ENCODE measurements at regions not wholly inside any gene's neighbourhood (a gene's known extent, or its start where the extent isn't known, plus 50 kb on each side); places are given as distances from the start of the nearest gene placed in this dataset.

DNA sequence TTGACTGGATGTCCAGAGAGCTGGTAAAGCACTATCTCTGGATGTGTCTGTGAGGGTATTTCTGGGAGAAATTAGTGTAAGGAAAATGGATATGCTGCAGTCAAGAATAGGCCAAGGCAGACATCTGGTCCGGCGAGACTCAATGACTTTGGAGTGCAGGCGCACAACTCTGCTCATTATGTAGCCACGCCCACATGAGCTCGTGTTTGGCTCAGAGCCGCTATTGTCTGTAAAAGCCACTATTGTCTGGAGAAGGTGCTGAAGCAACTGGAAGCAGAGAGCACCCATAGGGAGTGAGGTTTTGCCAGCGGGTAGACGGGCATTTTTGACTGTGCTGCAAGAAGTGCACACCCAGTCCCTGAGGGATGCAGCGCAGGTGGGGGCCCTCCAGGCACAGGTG, 305.0 kb upstream of the POU3F2 start:
- in situ Hi-C loops (cut with HindIII; ENCODE audit: low sequenced_read_pairs) = no loop called here

DNA sequence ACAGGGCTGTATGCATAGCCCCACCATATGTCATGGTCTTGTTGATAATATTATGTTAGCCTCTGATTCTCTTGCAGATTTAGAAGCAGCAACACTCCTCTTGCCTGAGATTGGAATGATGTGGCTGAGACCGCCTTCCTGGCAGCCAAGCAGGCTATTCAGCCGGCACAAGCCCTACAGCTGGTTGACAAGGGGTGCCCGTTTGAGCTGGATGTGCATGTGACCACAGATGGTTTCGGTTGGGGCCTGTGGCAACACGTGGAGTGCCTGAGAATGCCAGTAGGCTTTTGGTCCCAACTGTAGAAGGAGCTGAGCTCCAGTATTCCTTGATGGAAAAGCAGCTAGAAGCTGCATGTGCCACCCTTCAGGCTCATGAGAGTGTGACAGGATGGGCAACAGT, 303.6 kb upstream of the POU3F2 start:
- DNase-seq (ENCODE audit: low spot score) = no peak
- in situ Hi-C loops (cut with HindIII; ENCODE audit: low sequenced_read_pairs) = no loop called here

More for the DNA sequence above, 305.0 kb upstream of the POU3F2 start:
- DNase-seq (ENCODE audit: low spot score) = no peak

DNA sequence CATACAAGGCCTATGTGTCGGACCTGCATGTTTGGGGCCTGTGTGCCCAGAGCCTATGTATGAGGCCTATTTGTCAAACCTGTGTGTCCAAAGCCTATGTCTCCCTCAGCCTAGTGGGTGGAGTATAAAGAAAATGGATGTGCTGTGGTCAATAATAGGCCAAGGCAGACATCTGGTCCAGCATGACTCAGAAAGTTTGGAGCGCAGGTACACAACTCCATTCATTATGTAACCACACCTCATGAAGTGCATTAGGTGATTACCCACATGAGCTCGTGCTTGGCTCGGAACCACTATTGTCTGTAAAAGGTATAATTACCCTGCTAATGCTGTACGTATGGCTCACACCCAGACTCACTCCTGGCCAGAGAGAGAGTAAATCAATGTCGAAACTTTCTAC, 302.4 kb upstream of the POU3F2 start:
- in situ Hi-C loops (cut with HindIII; ENCODE audit: low sequenced_read_pairs) = no loop called here

DNA sequence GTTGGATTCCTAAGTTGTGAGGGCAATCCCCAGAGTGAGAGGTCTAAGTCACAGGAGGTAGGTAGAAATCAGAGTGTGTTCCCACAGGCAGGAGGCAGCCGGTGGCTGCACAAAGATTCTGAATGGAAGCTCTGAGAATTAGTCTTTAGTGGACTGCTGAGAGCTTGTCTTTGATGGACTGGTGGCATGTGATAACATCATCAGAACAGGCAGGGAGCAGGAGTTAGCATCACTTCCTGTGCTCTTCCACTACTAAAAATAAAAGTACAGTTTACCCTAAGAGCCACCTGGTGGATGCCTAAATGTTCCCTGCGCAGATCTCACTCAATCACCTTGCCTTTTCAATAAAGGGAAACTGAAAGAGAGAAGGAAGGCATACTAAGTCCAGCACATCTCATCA, 294.6 kb upstream of the POU3F2 start:
- no peak for DNase-seq (ENCODE audit: low spot score)
- in situ Hi-C loops (cut with HindIII; ENCODE audit: low sequenced_read_pairs) = no loop called here

More for the DNA sequence above, 302.4 kb upstream of the POU3F2 start:
- no peak for DNase-seq (ENCODE audit: low spot score)

DNA sequence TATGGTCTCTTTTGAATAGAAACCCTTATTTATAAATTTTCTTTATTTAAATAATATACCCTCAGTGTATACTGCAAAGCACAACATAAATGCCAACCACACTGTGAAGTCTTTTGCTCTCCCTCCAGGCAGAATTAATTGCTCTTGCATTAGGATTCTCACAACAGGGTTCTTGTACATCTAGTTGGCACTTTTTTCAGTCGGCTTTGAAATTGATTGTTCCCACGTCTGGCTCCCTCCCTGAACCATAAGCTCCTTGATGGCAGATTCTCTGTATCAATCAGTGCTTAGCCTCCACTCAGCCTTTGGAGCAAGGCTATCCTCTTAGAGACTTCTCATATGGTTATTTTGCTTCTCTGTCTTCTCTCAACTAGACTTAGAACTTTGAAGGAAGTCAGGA, 288.0 kb upstream of the POU3F2 start:
- in situ Hi-C loops (cut with HindIII; ENCODE audit: low sequenced_read_pairs) = no loop called here

DNA sequence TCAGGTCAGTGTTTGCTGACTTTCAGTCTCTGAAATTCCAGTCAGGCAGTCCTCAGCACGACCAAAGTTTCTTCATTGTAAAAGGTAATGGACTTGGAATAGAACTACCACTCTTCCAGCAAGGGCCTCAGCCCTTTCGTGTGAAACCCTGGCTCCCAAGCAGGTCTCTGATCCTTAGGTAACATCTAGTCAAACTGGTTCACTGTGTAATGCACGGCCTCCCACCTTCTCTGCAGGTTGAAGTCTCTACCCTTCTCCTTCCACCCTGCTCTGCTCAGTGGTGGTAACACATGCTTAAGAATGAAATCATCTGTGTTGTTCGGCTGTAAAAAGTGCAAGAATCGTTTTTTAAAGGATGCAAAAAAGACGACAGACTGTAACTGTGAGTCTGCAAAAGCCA, 287.2 kb upstream of the POU3F2 start:
- in situ Hi-C loops (cut with HindIII; ENCODE audit: low sequenced_read_pairs) = no loop called here
- no peak for DNase-seq (ENCODE audit: low spot score)

More for the DNA sequence above, 288.0 kb upstream of the POU3F2 start:
- DNase-seq (ENCODE audit: low spot score) = no peak

DNA sequence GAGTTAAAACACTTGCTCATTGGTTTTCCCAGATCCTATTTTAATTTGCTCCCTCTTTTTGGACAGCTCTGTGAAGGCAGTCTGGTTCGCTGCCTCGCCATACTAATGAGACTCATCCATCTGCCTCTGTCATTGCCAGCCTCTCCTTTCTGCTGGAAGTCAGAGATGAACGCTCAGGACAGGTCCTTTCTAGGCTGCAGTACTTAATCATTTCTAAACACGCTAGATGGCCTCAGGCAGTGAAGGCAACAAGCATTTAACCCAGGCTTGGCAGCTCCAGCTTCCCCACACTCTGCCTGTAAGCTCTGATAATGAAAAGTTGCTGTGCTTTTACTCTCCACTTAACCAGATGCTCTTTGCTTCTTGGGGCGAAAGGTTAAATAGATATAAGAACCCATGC, 286.7 kb upstream of the POU3F2 start:
- no peak for DNase-seq (ENCODE audit: low spot score)
- in situ Hi-C loops (cut with HindIII; ENCODE audit: low sequenced_read_pairs) = no loop called here

DNA sequence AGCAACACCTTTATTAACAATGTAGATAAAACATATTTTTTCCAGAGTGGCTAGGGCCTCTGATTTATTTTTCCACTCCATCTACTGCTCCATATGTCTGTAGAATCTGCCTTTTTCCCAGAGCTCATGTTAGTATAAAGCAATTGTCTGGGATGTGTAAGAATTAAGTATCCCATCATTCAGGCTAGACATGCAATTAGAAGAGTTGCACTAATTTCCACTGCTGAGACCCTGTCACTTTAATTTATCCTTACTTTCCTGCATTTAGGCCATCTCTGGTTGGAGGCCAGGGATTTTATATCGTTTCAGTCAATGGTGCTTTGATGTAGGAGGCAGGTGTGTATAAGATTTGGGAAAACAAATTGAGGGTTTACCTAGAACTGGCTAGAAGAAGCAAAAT, 286.1 kb upstream of the POU3F2 start:
- no peak for DNase-seq (ENCODE audit: low spot score)
- in situ Hi-C loops (cut with HindIII; ENCODE audit: low sequenced_read_pairs) = no loop called here

DNA sequence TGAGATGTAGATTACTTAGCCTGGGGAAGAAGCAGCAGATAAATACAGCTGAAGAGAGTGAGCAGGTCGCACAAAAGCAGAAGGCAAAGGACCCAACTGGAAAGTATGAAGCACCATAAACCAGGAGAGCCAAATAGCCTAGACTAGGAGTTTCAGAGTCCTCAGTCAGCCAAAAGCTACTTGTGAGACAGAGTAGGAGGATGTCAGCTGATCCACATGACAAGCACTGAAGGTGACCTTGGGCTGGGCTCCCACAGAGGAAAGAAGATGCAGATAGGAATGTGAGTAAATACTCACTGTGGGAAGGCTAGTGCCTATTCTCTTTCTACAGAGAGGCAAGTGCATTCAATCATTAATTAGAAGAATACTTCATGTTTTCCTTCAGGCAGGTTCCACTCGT, 274.0 kb upstream of the POU3F2 start:
- no peak for DNase-seq (ENCODE audit: low spot score)
- in situ Hi-C loops (cut with HindIII; ENCODE audit: low sequenced_read_pairs) = no loop called here

DNA sequence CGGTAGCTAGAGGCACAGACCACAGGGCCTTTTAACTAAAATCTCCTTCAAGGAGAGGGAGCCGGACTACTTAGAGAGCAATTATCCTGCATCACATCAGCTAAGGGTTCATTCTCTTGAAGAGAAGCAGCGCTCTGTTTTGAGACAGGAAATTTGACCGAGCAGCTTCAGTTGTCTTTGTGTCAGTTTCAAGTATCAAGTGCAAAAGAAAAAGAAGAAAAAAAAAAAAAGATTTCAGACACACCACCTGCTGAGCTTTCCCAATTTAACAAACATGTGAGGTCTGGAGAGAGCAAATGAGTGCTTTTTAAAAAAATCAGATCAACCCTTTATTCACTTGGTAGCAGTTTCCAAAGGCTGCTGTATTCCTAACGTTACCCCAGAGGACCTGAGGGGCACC, 273.5 kb upstream of the POU3F2 start:
- in situ Hi-C loops (cut with HindIII; ENCODE audit: low sequenced_read_pairs) = no loop called here
- no peak for DNase-seq (ENCODE audit: low spot score)

DNA sequence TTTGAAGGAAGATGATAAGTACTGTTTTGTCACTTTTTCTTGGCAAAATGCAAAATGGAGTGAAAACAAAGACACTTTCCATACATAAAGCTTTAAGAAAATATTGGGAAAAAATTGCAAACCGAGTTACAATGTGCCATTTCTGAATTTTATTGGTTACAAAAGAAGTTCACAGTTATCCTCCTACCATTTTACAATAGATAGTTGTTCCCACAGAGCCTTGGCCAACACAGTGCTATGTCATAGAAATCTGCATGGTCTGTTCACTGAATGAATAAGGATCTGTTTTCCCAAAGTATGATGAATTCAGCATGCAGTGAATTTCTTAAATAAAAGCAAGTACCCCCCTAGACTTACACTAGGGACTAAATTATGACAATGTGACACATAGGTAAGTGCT, 268.2 kb upstream of the POU3F2 start:
- DNase-seq (ENCODE audit: low spot score) = no peak
- in situ Hi-C loops (cut with HindIII; ENCODE audit: low sequenced_read_pairs) = no loop called here

DNA sequence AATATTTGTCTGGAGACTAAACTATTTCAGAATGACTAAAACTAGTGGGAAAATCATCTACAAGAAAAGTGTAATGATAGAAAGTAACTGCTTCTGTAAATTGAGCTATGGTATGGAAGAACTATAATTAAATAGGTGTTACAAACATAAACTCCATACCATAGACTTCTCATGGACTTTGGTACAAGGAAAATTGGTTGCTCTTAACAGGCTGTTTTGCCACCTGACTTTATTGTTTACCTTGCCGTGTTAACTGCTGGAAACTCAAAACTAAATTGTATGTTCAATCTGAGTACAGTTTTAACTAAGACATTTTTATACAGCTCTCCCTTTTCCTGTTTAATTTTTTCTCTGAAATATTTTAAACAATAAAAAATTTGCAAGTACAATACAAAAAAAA, 261.8 kb upstream of the POU3F2 start:
- in situ Hi-C loops (cut with HindIII; ENCODE audit: low sequenced_read_pairs) = no loop called here
- DNase-seq (ENCODE audit: low spot score) = no peak

DNA sequence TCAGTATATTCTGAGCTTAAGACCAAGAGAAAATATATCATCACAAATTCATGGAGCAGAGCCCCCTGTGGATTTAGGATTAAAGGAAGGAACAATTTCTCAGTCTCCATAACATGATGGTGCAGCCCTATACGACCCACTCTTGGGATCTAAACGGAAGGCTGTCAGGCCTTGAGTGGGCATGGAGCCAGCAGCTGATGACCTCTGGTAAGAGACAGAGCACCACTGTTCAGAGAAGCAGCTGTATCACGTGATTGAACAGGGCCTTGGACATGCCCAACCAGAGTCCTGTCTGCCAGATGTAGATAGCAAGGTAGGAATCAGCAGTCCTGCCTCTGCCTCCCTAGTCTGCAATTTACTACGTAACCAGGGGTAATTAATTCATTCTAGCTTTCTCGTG, 259.4 kb upstream of the POU3F2 start:
- in situ Hi-C loops (cut with HindIII; ENCODE audit: low sequenced_read_pairs) = no loop called here
- no peak for DNase-seq (ENCODE audit: low spot score)

DNA sequence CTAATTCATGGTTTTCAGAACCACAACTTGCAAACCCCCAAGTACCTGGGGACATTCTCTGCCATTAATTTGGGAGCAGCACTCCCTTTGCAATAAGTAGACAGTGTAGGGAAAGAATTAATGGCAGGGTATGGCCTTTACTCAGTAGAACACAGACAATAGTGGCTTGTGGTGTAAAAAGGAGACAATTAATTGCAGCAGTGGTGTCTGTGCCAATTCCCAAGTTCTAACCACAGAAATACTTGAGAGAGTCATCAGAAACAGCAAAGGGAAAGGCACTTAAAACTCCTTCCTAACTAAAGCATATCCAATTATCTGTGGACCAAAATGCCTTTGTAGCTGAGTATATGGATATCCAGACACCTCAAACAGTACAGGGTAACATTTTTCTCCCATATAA, 257.6 kb upstream of the POU3F2 start:
- no peak for DNase-seq (ENCODE audit: low spot score)
- in situ Hi-C loops (cut with HindIII; ENCODE audit: low sequenced_read_pairs) = no loop called here

DNA sequence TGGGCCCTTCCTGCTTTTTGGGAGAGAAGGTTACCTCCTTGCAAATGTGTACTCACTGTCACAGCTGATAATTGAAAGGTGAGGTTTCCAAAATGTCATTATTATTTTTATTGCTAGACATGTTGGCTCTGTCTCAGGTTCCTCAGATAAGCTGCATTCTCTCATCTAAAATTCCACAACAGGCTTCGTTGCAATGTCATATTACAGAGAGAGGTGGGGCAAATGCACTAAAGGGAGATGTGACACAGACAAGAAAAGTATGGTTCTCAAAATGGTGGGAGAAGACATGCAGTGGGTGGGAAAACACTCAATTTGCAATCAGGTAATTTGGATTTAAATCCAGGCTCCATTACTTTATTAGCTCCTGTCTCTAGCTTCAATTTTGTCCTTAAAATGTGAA, 256.4 kb upstream of the POU3F2 start:
- in situ Hi-C loops (cut with HindIII; ENCODE audit: low sequenced_read_pairs) = no loop called here
- no peak for DNase-seq (ENCODE audit: low spot score)

DNA sequence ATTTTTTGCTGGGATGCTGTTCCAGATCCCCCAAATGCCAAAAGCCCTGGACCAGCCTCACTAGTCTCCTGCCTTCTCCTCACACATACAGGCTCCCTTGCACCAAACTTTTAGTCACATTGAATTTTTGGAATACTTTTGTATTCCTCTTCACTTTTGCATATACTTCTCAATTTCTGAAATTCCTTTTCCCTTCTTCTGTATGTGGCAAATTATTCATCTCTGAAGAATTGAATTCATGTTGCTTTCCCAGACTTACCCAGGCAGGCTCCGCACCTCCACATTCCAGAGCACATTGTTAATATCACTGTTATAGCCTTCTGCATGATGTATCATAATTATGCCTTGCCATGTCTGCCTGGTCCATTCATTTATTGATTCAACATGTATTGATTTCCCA, 255.3 kb upstream of the POU3F2 start:
- in situ Hi-C loops (cut with HindIII; ENCODE audit: low sequenced_read_pairs) = no loop called here

DNA sequence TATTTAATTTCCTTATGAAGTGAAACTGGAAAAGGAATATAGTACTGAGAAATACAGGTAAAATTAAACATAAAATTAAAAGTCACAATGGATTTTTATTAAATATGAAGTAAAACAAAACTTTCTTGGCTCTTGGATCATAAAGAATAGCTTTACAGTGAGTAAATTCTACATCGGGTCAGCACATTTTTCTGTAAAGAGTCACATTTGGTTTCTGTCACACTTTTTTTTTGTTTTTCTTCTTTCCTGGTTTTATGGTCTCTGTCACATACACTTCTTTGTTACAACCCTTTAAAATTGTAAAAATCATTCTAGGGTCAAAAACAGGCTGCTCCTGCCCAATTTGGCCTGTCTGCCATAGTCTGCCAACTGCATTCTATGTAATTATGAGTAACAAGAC, 254.4 kb upstream of the POU3F2 start:
- DNase-seq (ENCODE audit: low spot score) = no peak
- in situ Hi-C loops (cut with HindIII; ENCODE audit: low sequenced_read_pairs) = no loop called here

More for the DNA sequence above, 255.3 kb upstream of the POU3F2 start:
- DNase-seq (ENCODE audit: low spot score) = no peak

DNA sequence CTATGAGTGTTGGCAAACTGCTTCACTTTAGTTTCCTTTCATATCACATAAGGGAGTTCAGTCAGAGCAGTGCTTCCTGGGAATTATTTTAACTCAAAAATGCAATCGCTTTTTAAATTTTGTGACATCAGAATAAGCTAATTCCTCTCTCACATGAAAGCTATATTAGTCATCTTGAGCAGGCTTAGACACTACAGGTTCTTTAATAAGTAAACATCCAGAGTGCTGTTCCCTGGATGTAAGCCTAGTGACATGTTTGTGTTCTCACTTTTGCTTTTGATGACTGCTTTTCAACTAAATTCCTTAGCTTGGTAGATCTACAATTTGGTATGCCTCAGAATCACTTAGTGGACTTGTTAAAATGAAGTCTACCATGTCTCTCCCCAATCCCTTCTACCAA, 252.7 kb upstream of the POU3F2 start:
- in situ Hi-C loops (cut with HindIII; ENCODE audit: low sequenced_read_pairs) = no loop called here
- DNase-seq (ENCODE audit: low spot score) = no peak

DNA sequence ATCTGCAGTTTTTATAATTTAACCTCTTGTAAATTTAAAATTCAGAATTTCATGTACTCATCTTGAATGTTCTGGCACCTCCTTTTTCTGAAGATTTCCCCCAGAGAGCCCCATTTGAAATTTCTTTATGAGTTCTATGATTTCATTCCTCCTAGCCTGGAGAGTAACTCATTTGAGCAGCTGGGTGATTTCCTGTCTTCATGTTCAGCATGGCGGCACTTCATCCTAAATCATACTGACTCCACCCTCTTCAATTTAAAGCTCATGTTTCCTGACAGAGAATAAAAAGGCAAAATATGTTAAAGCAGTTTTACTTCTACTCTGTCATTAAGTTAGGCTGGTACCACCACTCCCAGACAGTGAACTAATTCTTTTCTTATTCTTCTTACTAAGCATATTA, 250.9 kb upstream of the POU3F2 start:
- DNase-seq (ENCODE audit: low spot score) = no peak
- in situ Hi-C loops (cut with HindIII; ENCODE audit: low sequenced_read_pairs) = no loop called here

DNA sequence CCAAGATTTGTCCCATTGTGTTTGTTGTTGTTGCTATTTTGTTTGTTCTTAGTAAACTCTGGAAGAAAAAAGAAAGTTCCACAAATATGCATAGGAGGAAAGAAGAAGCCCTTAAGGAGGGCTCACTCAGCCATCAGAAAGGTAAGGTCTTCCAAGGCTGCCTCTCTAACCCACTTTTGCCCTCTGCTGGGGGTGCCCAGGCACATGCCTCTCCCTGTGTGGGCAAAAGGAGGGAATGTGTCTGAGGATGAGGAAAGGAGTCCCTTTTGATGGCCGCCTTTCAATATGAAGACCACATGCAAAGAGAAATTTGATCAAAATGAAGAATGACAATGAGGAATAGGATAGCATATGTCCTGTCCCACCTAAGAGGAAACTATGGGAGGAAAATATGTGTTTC, 248.2 kb upstream of the POU3F2 start:
- in situ Hi-C loops (cut with HindIII; ENCODE audit: low sequenced_read_pairs) = no loop called here

DNA sequence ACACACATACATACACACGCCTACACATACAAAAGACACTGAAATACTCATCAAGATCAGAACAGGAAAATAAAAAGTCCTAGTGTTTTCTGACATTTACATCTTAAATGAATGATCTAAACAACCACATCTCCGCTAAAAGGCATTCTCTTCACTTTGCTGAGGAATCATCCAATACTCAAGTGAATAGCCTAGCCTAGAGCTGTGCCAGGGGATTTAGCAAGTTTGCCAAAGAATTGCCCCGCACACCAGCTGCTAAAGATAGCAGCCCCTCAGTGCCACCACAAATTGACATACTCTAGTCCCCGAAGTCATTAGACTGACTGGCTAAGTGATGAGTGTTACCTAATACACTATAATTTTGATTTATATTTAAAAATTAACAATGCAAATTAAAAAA, 246.8 kb upstream of the POU3F2 start:
- DNase-seq (ENCODE audit: low spot score) = no peak
- in situ Hi-C loops (cut with HindIII; ENCODE audit: low sequenced_read_pairs) = no loop called here

More for the DNA sequence above, 248.2 kb upstream of the POU3F2 start:
- DNase-seq (ENCODE audit: low spot score) = no peak

DNA sequence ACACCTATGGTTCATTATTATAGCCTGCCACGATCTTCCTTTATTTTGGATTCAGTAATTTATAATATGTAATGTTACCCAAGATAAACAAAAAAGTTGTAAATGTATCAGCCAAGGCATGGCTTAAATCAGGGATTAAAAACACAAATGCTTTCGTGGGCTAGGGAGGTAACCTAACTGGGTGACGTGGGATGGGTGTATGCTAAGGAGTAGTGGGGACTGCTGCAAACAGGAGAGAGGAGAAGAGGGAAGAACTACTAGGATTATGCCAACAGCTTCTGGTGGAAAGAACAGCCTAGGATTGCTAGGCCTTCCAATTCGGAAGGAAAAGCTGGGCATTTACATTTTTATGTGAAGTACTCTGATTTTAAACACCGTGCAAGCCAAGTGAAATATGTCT, 244.8 kb upstream of the POU3F2 start:
- no peak for DNase-seq (ENCODE audit: low spot score)
- in situ Hi-C loops (cut with HindIII; ENCODE audit: low sequenced_read_pairs) = no loop called here
